GM19463 (cell line): ENCODE measurements at regions not wholly inside any gene's neighbourhood (a gene's known extent, or its start where the extent isn't known, plus 50 kb on each side); places are given as distances from the start of the nearest gene placed in this dataset.

ENCODE experiments used
- ATAC-seq: cut with Tn5 transposase; IDR thresholded peaks from one replicate; pipeline ENCODE4 v1.9.1; 2021; ENCODE audit warnings: mild to moderate bottlenecking, moderate library complexity; ENCODE audit not compliant: unreplicated experiment

DNA sequence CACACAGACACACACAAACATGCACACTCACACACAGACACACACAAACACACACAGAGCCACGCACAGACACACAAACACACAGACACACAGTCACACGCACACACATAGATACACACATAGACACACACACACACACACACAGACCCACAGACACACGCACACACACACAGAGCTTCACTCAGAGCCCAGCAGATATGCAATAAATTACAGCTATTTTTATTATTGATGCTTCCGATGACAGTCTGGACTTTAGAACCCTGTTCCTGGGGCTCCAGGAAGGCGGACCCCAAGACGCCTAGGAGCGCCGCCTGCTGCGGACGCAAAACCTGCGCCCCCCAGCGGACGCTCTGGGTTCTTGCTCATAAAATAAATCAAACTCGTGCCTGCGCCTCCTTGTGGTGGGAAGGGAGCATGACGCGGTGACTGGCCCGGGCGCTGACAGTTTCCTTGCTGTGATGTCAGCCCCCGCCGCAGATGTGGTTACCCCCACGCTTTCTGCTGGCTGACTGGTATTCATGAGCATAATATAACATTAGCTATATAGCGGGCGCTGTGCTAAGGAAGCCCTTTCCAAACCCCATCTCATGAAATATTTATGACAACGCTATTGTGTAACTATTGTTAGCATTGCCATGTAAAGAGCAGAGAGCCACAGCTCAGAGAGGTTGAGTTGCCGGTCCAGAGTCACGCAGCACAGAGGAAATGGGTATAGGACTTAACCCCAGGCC lies 64.4 kb upstream of the TM9SF2 start:
- peak; percentile 24 for ATAC-seq

DNA sequence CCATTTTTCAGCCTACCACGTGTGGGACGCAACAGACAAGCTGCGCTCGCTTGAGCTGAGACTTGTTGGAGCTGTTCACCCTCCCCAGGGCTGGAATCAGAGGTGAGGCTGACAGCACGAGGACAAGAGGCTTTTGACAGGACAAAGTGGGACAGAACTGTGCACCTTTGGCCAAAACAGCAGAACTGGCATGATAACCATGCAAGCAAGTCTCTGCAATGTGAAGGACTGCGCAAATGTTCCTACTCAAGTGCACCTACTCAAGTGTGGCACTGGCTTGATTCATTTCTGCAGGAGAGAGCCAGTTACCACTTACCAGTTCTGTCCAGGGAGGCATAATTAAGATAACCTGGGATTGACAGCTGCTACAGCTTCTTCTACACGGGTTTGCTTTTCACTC lies 62.2 kb upstream of the TM9SF2 start:
- no peak for ATAC-seq

DNA sequence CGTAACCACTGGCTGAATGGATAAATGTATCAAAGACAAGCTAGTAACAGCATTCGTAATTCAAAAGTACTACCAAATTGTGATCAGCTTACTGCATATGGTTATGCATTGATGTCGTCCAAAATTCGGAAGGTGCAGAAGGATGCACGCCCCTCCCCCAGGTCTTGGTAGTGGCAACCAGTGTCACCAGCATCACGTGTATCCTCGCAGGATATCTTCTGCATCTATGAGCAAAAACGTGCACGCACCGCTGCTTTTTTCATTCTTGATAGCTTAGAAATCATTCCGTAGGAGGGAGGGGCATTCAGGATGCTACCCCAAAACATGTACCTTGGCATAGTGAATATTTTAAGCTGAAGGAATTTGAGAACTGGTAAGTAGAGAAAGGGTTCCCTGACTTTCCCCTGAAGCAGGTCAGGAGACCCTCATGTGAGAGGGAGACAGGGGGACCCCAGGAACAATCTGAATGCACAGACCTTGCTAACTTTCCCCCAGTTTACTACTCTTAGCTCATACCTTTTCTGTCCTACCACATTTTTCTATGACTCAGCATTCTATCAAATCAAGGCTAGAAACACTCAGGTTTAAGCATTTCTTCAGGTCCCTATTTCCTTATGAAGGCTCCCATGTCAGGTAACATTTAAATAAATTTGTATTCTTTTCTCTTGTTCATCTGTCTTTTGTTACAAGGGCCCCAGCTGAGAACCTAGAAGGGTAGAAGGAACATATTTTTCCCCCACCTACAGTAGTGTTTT lies 61.2 kb upstream of the TM9SF2 start:
- ATAC-seq: no peak

DNA sequence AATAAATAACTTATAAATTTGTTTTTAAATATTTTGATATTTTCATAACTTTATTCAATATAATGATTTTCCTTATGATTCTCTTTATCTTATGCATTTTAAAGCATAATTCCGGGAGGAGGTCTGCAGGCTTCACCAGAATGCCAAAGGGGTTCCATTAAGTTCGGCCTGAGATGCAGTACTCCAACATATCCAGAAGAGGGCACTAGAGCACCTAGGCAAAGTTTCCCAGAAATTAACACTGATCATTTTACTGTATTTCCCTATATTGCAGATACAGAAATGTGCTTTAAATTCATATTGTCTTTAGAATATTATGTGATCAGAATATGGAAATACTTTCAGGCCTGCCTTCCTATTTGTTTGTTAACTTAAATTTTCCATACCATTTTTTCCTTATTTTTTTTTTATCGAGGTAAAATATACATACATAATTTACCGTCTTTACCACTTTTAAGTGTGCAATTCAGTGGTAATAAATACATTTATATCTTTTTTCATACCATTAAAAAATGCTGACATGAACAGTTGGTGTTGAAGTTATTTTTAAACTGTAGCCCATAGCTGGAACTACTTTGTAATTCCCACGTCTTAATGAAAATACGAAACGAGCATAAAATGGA lies 58.9 kb upstream of the TM9SF2 start:
- no peak for ATAC-seq

DNA sequence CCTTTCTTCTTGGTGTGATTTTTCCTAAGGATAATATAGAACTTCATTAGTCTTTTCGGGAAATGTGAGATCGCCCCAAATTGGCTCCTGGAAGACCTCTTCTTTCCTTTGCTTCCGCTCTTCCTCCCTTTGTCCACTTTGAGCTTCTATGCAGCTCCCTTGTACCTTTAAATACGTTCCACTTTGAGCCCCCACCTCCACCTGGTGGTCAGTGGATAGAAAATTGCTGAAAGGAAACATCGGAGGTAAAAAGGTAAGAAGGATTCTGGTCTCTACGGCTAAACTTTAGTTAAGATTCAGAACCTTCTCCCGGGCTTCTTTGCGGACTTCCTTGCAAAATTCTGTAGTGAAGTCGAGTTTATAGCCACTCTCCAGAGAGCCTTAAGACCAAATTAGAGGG lies 55.0 kb upstream of the TM9SF2 start:
- no peak for ATAC-seq

DNA sequence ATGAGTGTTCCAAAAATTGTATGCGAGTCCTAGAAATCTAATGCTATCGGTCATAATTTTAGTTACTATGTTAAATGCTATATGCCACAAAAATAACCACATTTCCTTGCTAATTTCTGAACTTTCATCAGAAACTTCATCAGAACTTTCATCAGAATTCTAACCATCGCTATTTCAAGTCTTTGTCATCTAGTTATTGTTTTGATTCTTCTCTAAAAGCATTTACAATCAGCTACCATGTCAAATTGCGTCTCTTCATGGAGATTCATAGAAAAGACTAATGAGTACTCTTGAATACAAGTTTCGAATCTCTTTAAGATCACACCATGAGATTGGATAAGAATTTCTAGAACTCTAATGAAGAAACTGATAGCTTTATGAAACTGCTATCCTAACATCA lies 52.7 kb upstream of the TM9SF2 start:
- ATAC-seq: no peak

DNA sequence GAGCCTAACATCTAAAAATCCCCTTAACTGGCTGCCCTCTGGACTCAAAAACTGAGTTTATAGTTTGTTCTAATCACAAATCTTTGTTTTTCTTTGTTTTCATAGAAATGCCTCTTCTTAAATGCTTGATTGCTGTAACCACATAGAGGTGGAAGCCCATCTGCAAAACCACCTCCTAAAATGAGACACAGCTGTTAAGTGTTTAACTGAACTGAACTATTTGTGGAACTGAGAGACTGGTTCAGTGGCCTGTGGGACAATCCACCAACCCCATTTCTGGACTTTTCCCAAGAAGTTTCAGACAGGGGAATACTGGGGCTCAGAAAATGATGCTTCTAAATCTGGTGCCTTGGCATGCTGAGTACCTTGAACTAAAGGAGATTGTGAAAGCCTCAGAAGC lies 50.9 kb upstream of the TM9SF2 start:
- ATAC-seq: no peak
